ENCODE measurements at regions not wholly inside any gene's neighbourhood (a gene's known extent, or its start where the extent isn't known, plus 50 kb on each side); places are given as distances from the start of the nearest gene placed in this dataset.
"Not testable (repeated sequence)": the region's sequence is repeated elsewhere in the genome, so short reads cannot be mapped to it uniquely, and the experiment has no call there.

DNA sequence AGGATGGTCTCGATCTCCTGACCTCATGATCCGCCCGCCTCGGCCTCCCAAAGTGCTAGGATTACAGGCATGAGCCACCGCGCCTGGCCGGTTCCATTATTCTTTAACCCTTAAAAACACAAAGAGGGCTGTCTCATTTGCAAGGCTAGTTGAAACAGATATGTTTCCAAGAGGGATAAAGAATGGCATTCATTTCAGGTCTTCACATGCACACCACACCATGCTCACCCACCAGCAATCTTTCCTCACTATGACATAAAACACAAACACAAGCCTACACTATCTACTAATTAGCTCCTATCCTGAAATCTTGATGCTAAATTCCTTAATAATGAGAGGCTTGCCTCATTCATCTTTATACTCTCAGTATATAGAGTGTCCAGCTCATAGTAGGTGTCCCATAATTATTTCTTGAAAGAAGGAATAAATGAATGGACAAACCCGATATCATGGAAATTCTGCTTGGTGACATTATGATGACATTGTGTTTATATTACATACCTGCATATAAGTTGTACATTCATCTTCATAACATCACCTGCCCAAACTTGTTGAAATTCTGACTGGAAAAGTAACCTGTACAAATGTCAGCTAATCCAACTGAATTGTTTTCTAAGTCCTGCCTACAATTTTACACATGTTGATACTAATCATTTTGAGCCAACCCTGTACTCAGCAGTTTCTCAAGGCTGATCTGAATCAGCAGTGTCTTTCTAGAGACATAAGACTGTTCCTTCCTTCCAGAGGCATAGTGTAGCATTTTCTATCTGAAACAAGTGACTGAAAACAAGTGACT, 408.5 kb downstream of the KLHL13 start:
- in situ Hi-C loops (cut with MboI; ENCODE audit: low pct_unique_long_range_greater_than_20kb, low sequenced_read_pairs): no loop called here

GRCh38 chrX:117701050-117701449, 415.6 kb downstream of the KLHL13 start:
- no peak for DNase-seq
- in situ Hi-C loops (cut with MboI; ENCODE audit: low pct_unique_long_range_greater_than_20kb, low sequenced_read_pairs): no loop called here

More for the DNA sequence above, 408.5 kb downstream of the KLHL13 start:
- DNase-seq: no peak

DNA sequence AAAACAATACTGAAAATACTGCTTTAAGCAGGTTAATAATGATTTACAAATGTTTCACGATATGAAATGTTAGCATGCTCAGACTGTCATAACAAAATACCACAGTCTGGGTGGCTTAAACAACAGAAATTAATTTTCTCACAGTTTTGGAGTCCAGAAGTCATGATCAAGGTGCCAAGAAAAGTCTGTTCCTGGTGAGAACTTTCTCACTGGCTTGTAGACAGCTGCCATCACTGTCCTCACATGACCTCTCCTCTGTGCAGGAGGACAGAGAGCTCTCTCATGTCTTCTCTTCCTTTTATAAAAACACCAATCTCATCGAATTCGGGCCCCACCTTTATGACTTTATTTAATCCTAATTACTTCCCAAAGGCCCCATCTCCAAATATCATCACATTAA, 426.7 kb downstream of the KLHL13 start:
- in situ Hi-C loops (cut with MboI; ENCODE audit: low pct_unique_long_range_greater_than_20kb, low sequenced_read_pairs): no loop called here
- DNase-seq: no peak

DNA sequence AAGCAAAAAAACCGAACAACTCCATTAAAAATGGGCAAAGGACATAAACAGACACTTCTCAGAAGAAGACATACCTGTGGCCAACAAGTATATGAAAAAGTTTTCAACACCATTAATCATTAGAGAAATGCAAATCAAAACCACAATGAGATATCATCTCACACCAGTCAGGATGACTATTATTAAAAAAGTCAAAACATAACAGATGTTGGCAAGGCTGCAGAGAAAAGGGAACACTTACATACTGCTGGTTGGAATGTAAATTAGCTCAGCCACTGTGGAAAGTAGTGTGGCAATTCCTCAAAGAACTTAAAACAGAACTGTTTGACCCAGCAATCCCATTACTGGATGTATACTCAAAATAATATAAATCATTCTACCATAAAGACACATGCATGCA, 436.3 kb downstream of the KLHL13 start:
- DNase-seq: no peak
- in situ Hi-C loops (cut with MboI; ENCODE audit: low pct_unique_long_range_greater_than_20kb, low sequenced_read_pairs): no loop called here

DNA sequence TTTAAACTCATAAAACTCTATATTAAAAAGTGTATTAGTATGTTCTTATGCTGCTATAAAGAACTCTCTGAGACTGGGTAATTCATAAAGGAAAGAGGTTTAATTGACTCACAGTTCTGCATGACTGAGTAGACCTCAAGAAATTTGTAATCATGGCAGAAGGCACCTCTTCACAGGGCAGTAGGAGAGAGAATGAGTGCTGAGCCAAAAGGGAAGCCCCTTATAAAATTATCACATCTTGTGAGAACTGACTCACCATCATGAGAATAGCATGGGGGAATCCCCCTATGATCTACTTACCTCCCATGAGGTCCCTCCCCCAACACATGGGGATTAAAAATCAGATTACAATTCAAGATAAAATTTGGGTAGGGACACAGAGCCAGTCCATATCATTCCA, 463.2 kb downstream of the KLHL13 start:
- in situ Hi-C loops (cut with MboI; ENCODE audit: low pct_unique_long_range_greater_than_20kb, low sequenced_read_pairs): no loop called here
- DNase-seq: no peak

DNA sequence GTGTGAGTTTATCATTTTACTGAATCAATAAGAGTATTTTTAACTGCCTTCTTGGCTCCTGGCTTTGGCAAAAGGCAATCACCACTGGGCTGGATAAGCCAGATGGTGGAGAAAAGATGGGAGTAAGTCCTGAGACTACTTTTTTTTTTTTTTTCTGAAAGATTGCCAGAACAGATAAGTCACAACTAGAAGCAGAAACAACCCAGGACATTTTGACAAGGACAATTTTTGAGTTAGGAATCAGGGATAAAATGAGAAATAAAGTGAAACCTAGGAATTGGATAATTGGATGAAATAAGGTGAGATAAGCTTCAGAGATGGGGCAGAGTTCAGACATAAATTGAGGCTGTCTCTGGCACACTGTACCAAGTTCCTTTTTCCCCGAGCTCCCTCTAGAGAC, 471.0 kb downstream of the KLHL13 start:
- in situ Hi-C loops (cut with MboI; ENCODE audit: low pct_unique_long_range_greater_than_20kb, low sequenced_read_pairs): no loop called here
- DNase-seq: peak; percentile 8

DNA sequence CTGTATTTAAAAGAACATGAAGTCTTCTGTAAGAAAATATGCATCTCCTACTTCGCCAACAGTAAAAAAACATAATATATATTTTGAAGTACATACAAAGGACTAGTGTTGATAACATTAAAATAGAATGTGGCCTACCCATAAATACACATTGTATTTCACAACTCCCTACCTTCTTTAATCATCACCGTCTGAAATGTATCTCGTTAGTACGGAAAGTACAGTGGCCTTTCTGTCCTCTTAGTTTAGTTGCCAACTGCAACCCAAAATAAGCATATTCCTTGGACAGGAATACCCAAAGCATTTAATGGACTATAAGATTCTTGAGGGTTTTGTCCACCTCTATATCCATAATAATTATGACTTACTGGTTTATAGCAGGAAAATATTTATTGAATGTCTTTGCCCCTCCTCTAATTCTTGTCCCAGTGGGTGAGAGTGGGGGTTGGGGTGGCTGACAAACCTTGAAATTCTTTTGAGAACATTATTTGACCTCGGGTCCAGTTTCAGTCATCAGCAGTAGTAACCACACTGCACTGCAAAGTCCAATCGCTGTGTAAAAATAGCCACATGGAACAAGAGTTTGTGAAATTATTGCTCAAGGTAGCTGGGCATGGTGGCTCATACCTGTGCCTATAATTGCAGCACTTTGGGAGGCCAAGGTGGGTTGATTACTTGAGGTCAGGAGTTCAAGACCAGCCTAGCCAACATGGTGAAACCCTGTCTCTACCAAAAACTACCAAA, 474.5 kb downstream of the KLHL13 start:
- in situ Hi-C loops (cut with MboI; ENCODE audit: low pct_unique_long_range_greater_than_20kb, low sequenced_read_pairs): no loop called here
- DNase-seq: no peak

DNA sequence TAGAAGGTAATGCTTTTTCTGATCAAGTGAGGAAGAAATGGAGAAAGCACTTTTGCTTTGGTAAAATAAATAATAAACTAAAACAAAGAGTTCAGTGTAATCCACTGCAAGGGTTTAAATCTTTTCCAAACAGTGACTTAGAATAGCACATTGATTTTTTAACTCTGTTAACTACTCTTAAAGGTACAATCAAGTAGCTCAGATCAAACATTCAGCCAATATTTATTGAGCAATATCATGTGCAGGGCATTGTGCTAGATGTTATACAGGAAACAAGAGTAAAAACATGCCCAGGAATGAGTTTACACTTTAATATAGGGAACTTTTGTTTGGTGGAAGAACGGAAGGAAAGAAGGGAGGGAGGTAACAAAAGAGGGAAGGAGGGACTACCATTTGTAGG, 479.8 kb downstream of the KLHL13 start:
- DNase-seq: no peak
- in situ Hi-C loops (cut with MboI; ENCODE audit: low pct_unique_long_range_greater_than_20kb, low sequenced_read_pairs): no loop called here

DNA sequence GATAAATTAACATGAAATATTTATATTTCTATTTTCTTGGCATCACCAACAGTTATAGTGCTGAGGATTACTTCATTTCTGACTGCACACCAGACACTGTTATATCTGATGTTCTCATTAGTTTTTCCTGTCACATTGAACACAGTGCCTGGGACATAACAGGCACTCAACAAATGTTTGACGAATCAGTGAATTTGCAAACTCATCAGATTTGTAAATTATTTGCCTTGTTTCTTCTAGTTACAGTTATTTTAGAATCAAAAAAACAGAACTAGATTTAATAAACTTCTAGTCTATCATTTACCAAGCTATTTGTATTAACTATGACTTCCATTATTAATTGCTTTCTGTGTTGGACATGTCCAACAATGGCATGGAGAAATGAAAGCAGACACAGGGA, 483.3 kb downstream of the KLHL13 start:
- in situ Hi-C loops (cut with MboI; ENCODE audit: low pct_unique_long_range_greater_than_20kb, low sequenced_read_pairs): no loop called here
- DNase-seq: no peak

DNA sequence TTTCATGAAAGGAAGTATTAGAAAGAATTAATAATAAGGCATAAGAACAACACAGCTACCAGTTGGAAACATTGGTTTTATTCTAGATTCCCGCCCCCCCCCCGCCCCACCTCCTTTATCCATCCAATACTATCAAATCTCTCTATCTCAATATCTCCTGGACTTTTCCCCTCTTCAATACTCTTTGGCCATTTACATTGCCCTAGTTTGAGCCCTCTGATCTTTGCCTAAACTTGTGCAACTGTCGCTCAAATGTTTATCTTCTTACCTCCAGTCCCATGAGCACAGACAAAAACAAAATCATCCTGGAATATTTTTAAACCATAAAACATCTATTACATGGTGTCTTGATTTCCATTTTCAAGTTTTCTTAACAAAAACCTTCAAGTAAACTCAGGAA, 488.2 kb downstream of the KLHL13 start:
- DNase-seq: no peak
- in situ Hi-C loops (cut with MboI; ENCODE audit: low pct_unique_long_range_greater_than_20kb, low sequenced_read_pairs): no loop called here

DNA sequence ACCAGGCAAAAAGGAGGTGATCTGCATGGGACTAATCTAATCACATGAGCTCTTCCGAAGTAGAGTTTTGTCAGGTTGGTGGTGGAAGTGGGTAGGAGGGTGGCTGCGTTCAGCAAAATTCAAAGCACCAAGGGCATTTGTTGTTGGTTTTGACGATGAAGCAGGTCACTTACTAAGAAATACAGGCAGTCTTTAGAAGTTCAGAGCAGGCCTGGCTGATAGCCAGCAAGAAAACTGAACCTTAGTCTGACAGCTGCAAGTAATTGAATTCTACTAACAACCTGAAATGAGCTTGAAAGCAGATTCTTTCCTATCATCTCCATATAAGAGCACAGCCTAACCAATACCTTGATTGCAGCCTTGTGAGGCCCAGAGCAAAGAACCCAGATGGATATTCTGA, 505.8 kb downstream of the KLHL13 start:
- DNase-seq: no peak
- in situ Hi-C loops (cut with MboI; ENCODE audit: low pct_unique_long_range_greater_than_20kb, low sequenced_read_pairs): no loop called here

DNA sequence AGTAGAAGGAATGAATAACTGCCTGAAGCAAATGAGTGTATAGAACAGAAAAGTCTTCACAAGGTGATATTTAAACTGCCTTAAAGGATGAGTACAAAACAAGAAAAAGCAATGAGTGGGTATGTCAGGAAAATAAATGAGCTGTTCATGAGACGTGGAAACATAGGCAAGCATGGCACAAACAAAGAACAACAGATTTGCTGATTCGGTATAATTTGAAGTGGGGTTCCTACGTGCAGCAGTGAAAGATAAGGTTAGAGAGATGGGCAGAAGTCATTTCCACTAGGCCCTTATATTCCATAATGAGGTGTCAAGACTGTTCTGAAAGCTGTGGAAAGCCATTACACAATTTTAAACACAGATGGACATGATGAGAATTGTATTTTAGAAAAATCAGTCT, 506.6 kb downstream of the KLHL13 start:
- in situ Hi-C loops (cut with MboI; ENCODE audit: low pct_unique_long_range_greater_than_20kb, low sequenced_read_pairs): no loop called here
- no peak for DNase-seq

DNA sequence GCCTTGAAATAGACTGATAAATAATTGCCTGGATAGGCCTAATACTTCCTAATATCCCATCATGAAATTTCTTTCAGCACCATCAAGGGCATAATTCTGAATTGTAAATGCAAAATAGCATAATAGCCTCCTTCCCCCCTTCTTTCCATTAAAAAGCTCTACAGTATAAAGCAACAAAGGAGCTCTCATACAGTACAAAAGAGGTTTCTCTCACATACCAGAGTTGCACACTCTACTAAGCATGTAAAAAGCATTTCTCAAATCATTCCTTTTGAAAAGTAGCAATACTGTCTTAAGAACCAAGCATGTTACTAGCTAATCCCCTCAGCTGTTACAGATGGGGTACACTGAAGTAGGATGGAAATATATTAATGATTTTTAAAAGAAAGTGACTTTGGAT, 509.0 kb downstream of the KLHL13 start:
- in situ Hi-C loops (cut with MboI; ENCODE audit: low pct_unique_long_range_greater_than_20kb, low sequenced_read_pairs): no loop called here
- no peak for DNase-seq

GRCh38 chrX:117606101-117606500, 510.5 kb downstream of the KLHL13 start:
- in situ Hi-C loops (cut with MboI; ENCODE audit: low pct_unique_long_range_greater_than_20kb, low sequenced_read_pairs); DNase-seq: not testable (repeated sequence)

DNA sequence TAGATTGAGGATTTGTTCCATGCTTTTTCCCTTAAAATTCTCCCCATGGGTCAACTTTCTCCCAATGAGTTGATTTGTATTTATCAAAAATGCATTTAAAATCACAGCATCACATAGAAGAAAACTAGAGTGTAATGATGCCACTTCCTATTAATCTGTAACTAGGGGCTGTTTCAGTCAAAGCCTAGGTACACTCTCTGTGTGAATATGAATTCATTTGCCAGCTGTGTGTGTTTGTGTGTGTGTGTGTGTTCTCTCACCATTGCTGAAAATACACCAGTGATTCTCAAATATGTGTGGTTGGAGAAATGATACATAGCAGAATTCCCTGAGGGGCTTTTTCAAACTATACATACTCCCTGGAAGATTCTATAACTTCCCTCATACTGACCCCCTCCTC, 546.5 kb downstream of the KLHL13 start:
- DNase-seq: no peak
- in situ Hi-C loops (cut with MboI; ENCODE audit: low pct_unique_long_range_greater_than_20kb, low sequenced_read_pairs): no loop called here

- no peak for DNase-seq
These were observed 548.4 kb downstream of the KLHL13 start for GRCh38 chrX:117568238-117568637.

GRCh38 chrX:117543885-117544284, 572.7 kb downstream of the KLHL13 start:
- in situ Hi-C loops (cut with MboI; ENCODE audit: low pct_unique_long_range_greater_than_20kb, low sequenced_read_pairs): no loop called here
- DNase-seq: no peak

More at GRCh38 chrX:117568238-117568637, 548.4 kb downstream of the KLHL13 start:
- in situ Hi-C loops (cut with MboI; ENCODE audit: low pct_unique_long_range_greater_than_20kb, low sequenced_read_pairs): no loop called here

GRCh38 chrX:117539090-117539418, 577.6 kb downstream of the KLHL13 start:
- in situ Hi-C loops (cut with MboI; ENCODE audit: low pct_unique_long_range_greater_than_20kb, low sequenced_read_pairs): no loop called here

GRCh38 chrX:117538178-117539089, 578.2 kb downstream of the KLHL13 start:
- in situ Hi-C loops (cut with MboI; ENCODE audit: low pct_unique_long_range_greater_than_20kb, low sequenced_read_pairs): no loop called here
- no peak for DNase-seq

More at GRCh38 chrX:117539090-117539418, 577.6 kb downstream of the KLHL13 start:
- no peak for DNase-seq

- DNase-seq: no peak
- in situ Hi-C loops (cut with MboI; ENCODE audit: low pct_unique_long_range_greater_than_20kb, low sequenced_read_pairs): no loop called here
These were observed 584.3 kb downstream of the KLHL13 start for GRCh38 chrX:117532339-117532738.

All from KBM-7 (cell line).